MM.1S (cell line): ENCODE measurements at regions not wholly inside any gene's neighbourhood (a gene's known extent, or its start where the extent isn't known, plus 50 kb on each side); places are given as distances from the start of the nearest gene placed in this dataset.

Source experiments
- CTCF ChIP-seq: fragments of 300-600 bp; sonication (generic); IDR thresholded peaks from 2 replicates; pipeline ENCODE4 v1.5.1; 2016; ENCODE audit warnings: antibody characterized with exemption, low read length, mixed read lengths
- EZH2 ChIP-seq: fragments of 300-600 bp; sonication (generic); optimal IDR thresholded peaks from 2 replicates; pipeline ENCODE3; 2017; ENCODE audit warnings: low read depth, mild to moderate bottlenecking, antibody characterized with exemption, low read length, mixed read lengths

DNA sequence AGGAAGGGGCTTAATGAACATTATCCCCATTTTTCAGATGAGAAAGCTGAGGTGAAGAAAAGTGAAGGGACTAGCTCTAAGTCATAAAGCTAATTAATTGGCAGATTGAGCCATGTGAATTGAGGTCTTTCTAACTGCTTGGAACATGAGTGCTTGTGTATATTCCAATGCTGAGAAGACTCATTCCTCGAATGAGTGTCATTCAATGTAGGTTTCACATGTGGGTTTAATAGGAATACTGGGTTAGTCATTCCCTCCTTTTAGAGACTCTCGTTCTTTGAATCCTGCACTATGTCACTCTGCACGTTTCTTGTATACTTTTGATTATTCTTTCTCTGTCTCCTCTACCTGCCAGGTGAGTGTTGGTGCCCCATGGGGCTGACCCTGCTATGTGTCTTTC, 218.2 kb downstream of the HRH4 start:
- TF ChIP-seq CTCF (no peak), EZH2 (no peak)
